ENCODE measurements at regions not wholly inside any gene's neighbourhood (a gene's known extent, or its start where the extent isn't known, plus 50 kb on each side); places are given as distances from the start of the nearest gene placed in this dataset.

- DNase-seq (ENCODE audit: low read depth in 2 of 2) = no peak
These were observed 323.3 kb upstream of the RTL1 start for GRCh38 chr14:101226603-101227425.

GRCh38 chr14:101227611-101228594, 324.4 kb upstream of the RTL1 start:
- DNase-seq (ENCODE audit: low read depth in 2 of 2) = no peak

GRCh38 chr14:101228949-101229541, 325.5 kb upstream of the RTL1 start:
- DNase-seq (ENCODE audit: low read depth in 2 of 2) = no peak

- no peak for DNase-seq (ENCODE audit: low read depth in 2 of 2)
These were observed 326.1 kb upstream of the RTL1 start for GRCh38 chr14:101229666-101230065.

- no peak for DNase-seq (ENCODE audit: low read depth in 2 of 2)
These were observed 326.8 kb upstream of the RTL1 start for GRCh38 chr14:101230161-101230850.

GRCh38 chr14:101230851-101231550, 327.5 kb upstream of the RTL1 start:
- no peak for DNase-seq (ENCODE audit: low read depth in 2 of 2)

- DNase-seq (ENCODE audit: low read depth in 2 of 2) = no peak
These were observed 328.3 kb upstream of the RTL1 start for GRCh38 chr14:101231828-101232227.

GRCh38 chr14:101232340-101233020, 328.8 kb upstream of the DIO3 start:
- no peak for DNase-seq (ENCODE audit: low read depth in 2 of 2)

GRCh38 chr14:101233021-101233366, 328.3 kb upstream of the DIO3 start:
- DNase-seq (ENCODE audit: low read depth in 2 of 2) = no peak

- no peak for DNase-seq (ENCODE audit: low read depth in 2 of 2)
These were observed 327.9 kb upstream of the DIO3 start for GRCh38 chr14:101233391-101233790.

- DNase-seq (ENCODE audit: low read depth in 2 of 2) = no peak
These were observed 327.5 kb upstream of the DIO3 start for GRCh38 chr14:101233808-101234207.

- no peak for DNase-seq (ENCODE audit: low read depth in 2 of 2)
These were observed 326.9 kb upstream of the DIO3 start for GRCh38 chr14:101234244-101234937.

- DNase-seq (ENCODE audit: low read depth in 2 of 2) = no peak
These were observed 326.3 kb upstream of the DIO3 start for GRCh38 chr14:101234999-101235334.

GRCh38 chr14:101235335-101236103, 325.8 kb upstream of the DIO3 start:
- no peak for DNase-seq (ENCODE audit: low read depth in 2 of 2)

GRCh38 chr14:101236496-101237251, 324.6 kb upstream of the DIO3 start:
- DNase-seq (ENCODE audit: low read depth in 2 of 2) = no peak

GRCh38 chr14:101237252-101237616, 324.1 kb upstream of the DIO3 start:
- DNase-seq (ENCODE audit: low read depth in 2 of 2) = no peak

GRCh38 chr14:101239065-101239464, 322.2 kb upstream of the DIO3 start:
- DNase-seq (ENCODE audit: low read depth in 2 of 2) = no peak

GRCh38 chr14:101241147-101241546, 320.1 kb upstream of the DIO3 start:
- DNase-seq (ENCODE audit: low read depth in 2 of 2) = no peak

Data from stimulated activated CD8-positive, alpha-beta memory T cell treated with anti-CD3 and anti-CD28 coated beads, Interleukin-7, amount 100 ng/mL, for 1 hour (primary cell).